ENCODE measurements at regions not wholly inside any gene's neighbourhood (a gene's known extent, or its start where the extent isn't known, plus 50 kb on each side); places are given as distances from the start of the nearest gene placed in this dataset.

GRCh38 chr21:25031750-25032149 lies 575.5 kb downstream of the MRPL39 start:
- no peak for TF ChIP-seq SREBF2 (IDR thresholded peaks at IDR 0.05)
- TF ChIP-seq CTCF (IDR thresholded peaks at IDR 0.05), result no peak
- no peak for TF ChIP-seq USF2 (IDR thresholded peaks at IDR 0.05)
- no peak for TF ChIP-seq TFCP2L1 (CRISPR knock-in tag; IDR thresholded peaks at IDR 0.05)

Data from A549 (cell line).